Right atrium auricular region (tissue), 2 donors: ENCODE measurements at regions not wholly inside any gene's neighbourhood (a gene's known extent, or its start where the extent isn't known, plus 50 kb on each side); places are given as distances from the start of the nearest gene placed in this dataset.
A peak's percentile ranks its signal among the peaks of the same experiment; 100 is the strongest.

Source experiments
- DNase-seq: peaks from one replicate; pipeline ENCODE4 v3.0.0-alpha.2; 2019; ENCODE audit warnings: low spot score
- H3K27ac ChIP-seq, 2 donors: fragments of 200-600 bp; sonication (generic); 1 replicate in 1 of 2; 2 replicates in 1 of 2; pipeline ENCODE4 v1.5.1; 2016 to 2019
- H3K27me3 ChIP-seq, 2 donors: fragments of 200-600 bp; sonication (generic); one replicate each; pipeline versions ENCODE4 v1.5.1 to v1.6.0; 2017 to 2019
- H3K36me3 ChIP-seq: fragments of 200-600 bp; sonication (generic); one replicate; pipeline ENCODE4 v1.5.1; 2016
- H3K4me1 ChIP-seq, 2 donors: fragments of 200-600 bp; sonication (generic); one replicate each; pipeline versions ENCODE4 v1.5.1 to v1.6.0; 2017 to 2019
- H3K4me3 ChIP-seq, 2 donors: fragments of 200-600 bp; sonication (generic); 1 replicate in 1 of 2; 2 replicates in 1 of 2; pipeline ENCODE4 v1.5.1; 2017 to 2019; ENCODE audit warnings: mild to moderate bottlenecking in 1 of 2, moderate library complexity in 1 of 2
- H3K9me3 ChIP-seq, 2 donors: fragments of 200-600 bp; sonication (generic); one replicate each; pipeline ENCODE4 v1.5.1; 2019
- TF ChIP-seq, protein P1 (sequence below), 2 donors: fragments of 200-600 bp; sonication (generic); IDR thresholded peaks; one replicate each; pipeline ENCODE4 v1.5.1; 2019; ENCODE audit warnings: antibody characterized with exemption in 2 of 2

DNA sequence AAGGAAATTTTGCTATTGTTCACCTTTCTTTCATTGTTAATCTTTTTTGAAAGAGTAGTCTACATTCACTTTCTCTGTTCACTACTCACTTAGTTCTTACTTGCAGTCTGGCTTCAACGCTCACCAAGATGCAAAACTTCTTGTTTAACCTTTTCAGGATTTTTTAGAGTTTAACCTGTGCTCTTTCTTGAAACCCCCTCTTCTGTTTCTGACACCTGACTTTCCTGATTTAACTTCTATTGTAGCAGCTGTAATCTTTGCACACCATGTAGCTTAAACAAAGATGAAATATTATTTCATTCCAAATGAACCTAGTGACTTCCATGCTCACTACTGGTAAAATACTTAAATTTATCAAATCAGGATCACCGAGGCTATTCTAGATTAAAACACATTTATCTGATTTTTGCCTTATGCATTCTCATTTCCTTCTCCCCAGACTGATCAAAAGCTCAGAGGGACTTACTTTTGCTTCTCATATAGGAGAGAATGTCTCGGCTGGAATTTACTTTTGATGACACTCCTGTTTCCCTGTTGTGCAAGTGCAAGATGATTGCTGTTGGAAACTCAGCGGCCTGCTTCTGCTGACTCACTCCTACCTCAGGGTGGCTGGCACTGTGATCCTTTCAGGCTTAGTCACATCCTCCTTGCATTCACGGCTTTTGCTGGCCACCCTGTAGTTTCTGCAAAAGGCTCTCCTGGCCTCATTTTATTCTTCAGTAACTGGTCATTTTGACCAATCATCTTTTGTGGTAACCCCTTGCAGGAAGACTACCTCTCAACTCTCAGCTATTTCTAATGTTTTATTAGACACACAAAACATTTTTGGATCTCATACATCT, 109.3 kb upstream of the IFNE start:
- H3K9me3 ChIP-seq = no peaks in the 10 kb centered on the region
- H3K27me3 ChIP-seq = no peaks in the 10 kb centered on the region
- H3K27ac ChIP-seq = no peak overlapping the region
- TF ChIP-seq, protein P1, sequence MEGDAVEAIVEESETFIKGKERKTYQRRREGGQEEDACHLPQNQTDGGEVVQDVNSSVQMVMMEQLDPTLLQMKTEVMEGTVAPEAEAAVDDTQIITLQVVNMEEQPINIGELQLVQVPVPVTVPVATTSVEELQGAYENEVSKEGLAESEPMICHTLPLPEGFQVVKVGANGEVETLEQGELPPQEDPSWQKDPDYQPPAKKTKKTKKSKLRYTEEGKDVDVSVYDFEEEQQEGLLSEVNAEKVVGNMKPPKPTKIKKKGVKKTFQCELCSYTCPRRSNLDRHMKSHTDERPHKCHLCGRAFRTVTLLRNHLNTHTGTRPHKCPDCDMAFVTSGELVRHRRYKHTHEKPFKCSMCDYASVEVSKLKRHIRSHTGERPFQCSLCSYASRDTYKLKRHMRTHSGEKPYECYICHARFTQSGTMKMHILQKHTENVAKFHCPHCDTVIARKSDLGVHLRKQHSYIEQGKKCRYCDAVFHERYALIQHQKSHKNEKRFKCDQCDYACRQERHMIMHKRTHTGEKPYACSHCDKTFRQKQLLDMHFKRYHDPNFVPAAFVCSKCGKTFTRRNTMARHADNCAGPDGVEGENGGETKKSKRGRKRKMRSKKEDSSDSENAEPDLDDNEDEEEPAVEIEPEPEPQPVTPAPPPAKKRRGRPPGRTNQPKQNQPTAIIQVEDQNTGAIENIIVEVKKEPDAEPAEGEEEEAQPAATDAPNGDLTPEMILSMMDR (IDR thresholded peaks at IDR 0.05) = no peak
- H3K4me1 ChIP-seq = no peaks in the 10 kb centered on the region
- DNase-seq = peak; percentile 87
- H3K4me3 ChIP-seq = no peak overlapping the region
- H3K36me3 ChIP-seq = no peaks in the 10 kb centered on the region

DNA sequence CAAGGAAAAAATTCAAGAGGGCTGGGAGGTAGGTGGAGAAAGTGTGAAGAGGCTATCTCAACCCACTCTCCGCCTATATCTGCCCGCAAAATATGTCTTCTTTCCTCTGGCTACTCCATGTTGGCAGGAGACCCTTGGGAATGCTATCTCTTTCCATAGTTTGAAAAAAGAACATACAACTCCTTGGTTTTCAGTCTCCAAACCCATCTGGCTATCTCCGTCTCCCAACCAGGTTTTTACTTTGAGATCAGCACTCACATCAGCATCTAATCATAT, 109.9 kb upstream of the IFNE start:
- DNase-seq = no peak
- no peak overlapping the region for H3K4me3 ChIP-seq
- no peaks in the 10 kb centered on the region for H3K27me3 ChIP-seq
- H3K4me1 ChIP-seq = no peaks in the 10 kb centered on the region
- no peak overlapping the region for H3K27ac ChIP-seq
- H3K36me3 ChIP-seq = no peaks in the 10 kb centered on the region
- no peaks in the 10 kb centered on the region for H3K9me3 ChIP-seq
- TF ChIP-seq, protein P1 (IDR thresholded peaks at IDR 0.05) = no peak

DNA sequence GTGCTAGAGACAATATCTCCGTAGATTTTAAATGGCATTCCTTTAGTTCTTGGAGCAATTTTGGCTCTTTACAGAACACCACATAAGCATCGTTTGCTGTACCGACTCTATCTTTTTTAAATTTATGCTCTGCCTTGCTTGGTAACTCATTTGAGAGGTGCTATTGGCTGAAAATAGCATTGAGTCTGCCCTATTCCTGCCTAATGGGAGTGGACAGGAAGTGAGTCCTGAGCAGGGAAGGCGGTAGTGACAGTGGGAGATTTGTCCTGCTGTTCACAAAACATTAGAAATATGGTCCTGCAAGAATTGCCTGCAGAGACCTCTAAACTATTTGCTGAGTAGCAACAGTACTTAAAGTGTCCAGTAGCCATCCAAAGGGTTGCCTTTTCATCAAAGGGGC, 115.2 kb upstream of the IFNE start:
- H3K4me1 ChIP-seq = no peaks in the 10 kb centered on the region
- no peak for DNase-seq
- no peaks in the 10 kb centered on the region for H3K36me3 ChIP-seq
- TF ChIP-seq, protein P1 (IDR thresholded peaks at IDR 0.05) = no peak
- no peak overlapping the region for H3K4me3 ChIP-seq
- H3K27ac ChIP-seq = no peak overlapping the region
- no peaks in the 10 kb centered on the region for H3K27me3 ChIP-seq
- H3K9me3 ChIP-seq = no peaks in the 10 kb centered on the region

DNA sequence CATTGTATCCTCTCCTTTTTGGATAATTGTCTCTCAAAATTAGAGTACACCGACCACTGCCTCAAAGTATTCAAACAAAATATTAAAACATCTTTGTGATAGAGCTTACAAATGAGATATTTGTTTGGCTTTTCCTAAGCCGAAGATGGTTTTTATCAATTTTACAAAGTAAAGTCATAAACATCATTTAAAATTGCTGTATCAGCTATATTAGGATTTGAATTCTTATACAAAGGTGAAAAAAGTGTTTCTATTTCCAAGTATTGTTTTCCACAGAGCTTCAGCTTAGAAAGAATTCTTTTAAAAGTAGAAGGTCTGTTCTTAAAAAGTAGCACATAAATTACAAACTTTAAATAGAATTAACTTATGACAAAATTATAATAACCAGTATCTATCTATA, 116.6 kb upstream of the IFNE start:
- no peak for DNase-seq
- H3K27ac ChIP-seq = no peak overlapping the region
- no peaks in the 10 kb centered on the region for H3K4me1 ChIP-seq
- H3K36me3 ChIP-seq = no peaks in the 10 kb centered on the region
- H3K27me3 ChIP-seq = no peaks in the 10 kb centered on the region
- H3K9me3 ChIP-seq = no peaks in the 10 kb centered on the region
- no peak overlapping the region for H3K4me3 ChIP-seq
- TF ChIP-seq, protein P1 (IDR thresholded peaks at IDR 0.05) = no peak

DNA sequence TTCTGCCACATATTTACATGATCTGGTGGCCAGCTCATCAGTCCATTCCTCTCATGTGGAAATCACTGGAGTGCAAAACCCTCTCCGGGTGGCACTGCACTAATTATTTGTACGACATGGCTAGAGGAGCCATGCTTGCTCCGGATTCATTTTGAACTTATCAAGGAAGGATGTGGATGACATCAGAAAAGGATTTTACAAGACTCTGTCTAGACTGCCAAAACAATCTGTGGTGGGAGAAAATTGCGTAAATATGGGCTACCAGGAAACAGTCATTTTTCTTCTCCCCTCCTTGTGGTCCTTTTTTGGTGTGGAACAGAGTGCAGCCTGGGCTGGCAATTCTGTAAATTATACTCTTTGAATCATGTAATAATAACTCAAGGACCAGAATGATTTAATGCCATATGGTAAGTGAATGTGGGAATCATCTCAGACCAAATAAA, 123.4 kb upstream of the IFNE start:
- TF ChIP-seq, protein P1 (IDR thresholded peaks at IDR 0.05) = no peak
- Histone ChIP-seq H3K9me3 (no peaks in the 10 kb centered on the region), H3K4me1 (no peaks in the 10 kb centered on the region), H3K4me3 (no peak overlapping the region), H3K36me3 (no peaks in the 10 kb centered on the region), H3K27ac (no peak overlapping the region), H3K27me3 (no peaks in the 10 kb centered on the region)
- no peak for DNase-seq

DNA sequence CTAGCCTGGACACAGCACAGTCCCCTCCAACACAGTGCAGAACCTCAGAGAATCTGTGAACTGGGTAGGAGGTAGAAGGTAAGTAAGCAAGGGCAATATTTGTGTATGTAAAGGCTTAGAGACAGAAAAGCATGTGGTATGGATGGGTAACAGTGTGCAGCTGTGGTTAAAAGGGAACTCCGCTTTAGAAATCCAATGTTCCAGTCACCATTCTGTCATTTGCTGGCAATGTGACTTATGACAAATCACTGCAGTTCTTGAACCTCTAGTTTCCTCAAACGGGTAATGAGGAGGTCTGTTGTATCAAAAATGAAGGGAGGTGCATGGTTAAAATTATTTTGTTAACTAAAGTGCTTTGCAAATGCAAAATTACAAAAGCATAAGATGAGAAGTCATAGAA, 125.5 kb upstream of the IFNE start:
- Histone ChIP-seq H3K4me3 (no peak overlapping the region), H3K27ac (no peak overlapping the region), H3K36me3 (no peaks in the 10 kb centered on the region), H3K9me3 (no peaks in the 10 kb centered on the region), H3K27me3 (no peaks in the 10 kb centered on the region), H3K4me1 (no peaks in the 10 kb centered on the region)
- DNase-seq = no peak
- TF ChIP-seq, protein P1 (IDR thresholded peaks at IDR 0.05) = no peak
